HG02588 (cell line): ENCODE measurements at regions not wholly inside any gene's neighbourhood (a gene's known extent, or its start where the extent isn't known, plus 50 kb on each side); places are given as distances from the start of the nearest gene placed in this dataset.

Source experiments
- ATAC-seq: cut with Tn5 transposase; IDR thresholded peaks from one replicate; pipeline ENCODE4 v1.9.1; 2021; ENCODE audit warnings: mild to moderate bottlenecking, moderate library complexity; ENCODE audit not compliant: unreplicated experiment

GRCh38 chr10:52855546-52856325, 83.2 kb upstream of the MBL2 start:
- ATAC-seq, result no peak

GRCh38 chr10:52853704-52854103, 81.1 kb upstream of the MBL2 start:
- peak; percentile 82 for ATAC-seq

GRCh38 chr10:52836816-52837215, 64.2 kb upstream of the MBL2 start:
- no peak for ATAC-seq
